Hematopoietic multipotent progenitor cell treated with erythropoietin and hydrocortisone succinate and interleukin-3 and kit ligand, for 17 days (in vitro differentiated cells): ENCODE measurements at regions not wholly inside any gene's neighbourhood (a gene's known extent, or its start where the extent isn't known, plus 50 kb on each side); places are given as distances from the start of the nearest gene placed in this dataset.
"Not testable (repeated sequence)": the region's sequence is repeated elsewhere in the genome, so short reads cannot be mapped to it uniquely, and the experiment has no call there.

Experiments used
- DNase-seq: peaks from one replicate; pipeline ENCODE4 v3.0.0-alpha.2; 2015; ENCODE audit warnings: low spot score

DNA sequence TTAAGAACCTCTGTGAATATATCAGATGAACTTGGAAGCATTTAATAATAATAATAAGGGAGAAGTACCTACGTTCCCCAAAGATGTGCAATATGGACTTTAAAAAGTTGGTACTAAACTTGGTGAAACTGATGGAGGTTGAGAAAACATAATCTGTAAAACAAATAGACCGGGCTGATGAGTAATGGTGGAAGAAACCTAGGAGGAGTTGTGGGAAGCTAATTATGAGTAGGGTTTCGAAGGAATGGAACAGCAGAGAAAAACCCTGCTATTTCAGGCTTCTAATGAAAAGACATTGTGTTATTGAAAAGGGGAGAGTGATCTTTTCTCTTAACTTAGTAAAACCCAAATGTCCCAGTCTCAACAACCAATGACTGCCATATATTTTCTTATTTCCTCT, 229.3 kb downstream of the PCSK1 start:
- no peak for DNase-seq

DNA sequence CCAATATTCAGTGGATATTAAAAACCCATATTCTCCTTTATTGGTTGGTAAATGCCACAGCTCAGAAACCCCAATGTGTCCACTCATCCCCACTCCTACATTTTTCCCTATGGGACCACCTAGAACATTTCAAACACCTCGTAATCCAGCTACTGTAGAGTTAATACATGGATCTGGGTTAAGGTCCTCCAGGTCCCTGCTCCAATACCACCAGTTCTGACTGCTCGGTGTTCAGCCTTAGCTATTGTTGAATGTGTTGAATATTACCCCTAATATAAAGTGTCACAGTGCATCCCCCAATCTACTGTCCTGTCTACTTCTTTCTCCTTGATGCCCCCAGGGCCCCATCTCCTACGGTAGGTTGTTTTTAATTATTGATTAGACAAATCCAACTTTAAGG, 231.5 kb downstream of the PCSK1 start:
- DNase-seq = no peak

GRCh38 chr5:96200641-96201040, 232.4 kb downstream of the PCSK1 start:
- no peak for DNase-seq

DNA sequence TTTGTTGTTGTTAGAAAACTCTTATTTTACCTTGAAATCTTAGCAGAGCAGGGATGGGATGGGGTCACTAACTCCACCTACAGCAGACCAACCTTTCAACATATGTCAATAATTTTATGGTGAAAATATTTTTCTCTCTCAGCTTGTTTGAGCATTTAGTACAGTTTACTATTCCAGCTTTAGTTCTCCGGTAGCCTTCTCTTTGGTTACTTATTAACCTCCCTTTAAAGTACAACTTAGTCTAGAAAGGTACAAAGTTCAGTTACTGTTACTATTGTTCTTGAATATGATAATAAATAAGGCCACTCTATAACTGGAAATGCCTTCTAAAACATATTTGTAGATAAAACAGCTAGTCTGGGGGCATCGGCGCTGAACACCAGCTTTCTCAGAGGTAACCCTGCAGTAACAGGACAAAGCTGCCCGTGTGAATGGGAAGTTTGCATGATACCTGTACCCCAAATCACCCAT, 233.3 kb downstream of the PCSK1 start:
- no peak for DNase-seq

DNA sequence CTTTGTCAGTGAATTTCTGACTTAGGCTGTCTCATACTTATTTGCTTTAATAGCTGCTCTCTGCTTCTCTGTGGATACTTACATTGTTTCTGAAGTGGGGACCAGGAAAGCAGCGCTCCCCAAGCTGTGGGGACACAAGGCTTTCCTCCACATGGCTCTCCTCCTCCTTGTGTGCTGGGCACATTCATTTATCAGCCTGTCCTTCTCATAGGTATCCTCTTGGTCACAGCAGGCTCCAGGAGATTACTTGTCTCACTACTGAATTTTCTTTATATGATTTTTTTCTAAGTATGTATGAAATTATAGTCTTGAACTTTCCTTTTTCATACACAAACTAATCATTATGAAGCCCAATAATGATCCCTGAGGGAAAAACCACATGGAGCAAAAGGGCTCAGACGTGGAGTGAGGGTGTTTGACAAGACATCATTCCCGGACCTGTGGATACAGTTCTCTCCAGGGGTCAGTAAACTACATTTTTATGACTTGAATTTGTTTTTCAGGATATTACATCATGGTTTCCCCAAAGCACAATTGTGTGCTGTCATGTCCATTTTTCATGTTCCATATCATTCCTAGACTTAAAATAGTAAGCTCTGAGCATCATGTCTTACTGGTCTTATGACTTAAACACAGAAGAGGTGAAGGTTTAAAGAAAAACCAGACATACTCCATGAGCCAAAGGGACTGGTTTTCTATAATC, 234.5 kb downstream of the PCSK1 start:
- no peak for DNase-seq

GRCh38 chr5:96197767-96198166, 235.3 kb downstream of the PCSK1 start:
- DNase-seq = not testable (repeated sequence)

DNA sequence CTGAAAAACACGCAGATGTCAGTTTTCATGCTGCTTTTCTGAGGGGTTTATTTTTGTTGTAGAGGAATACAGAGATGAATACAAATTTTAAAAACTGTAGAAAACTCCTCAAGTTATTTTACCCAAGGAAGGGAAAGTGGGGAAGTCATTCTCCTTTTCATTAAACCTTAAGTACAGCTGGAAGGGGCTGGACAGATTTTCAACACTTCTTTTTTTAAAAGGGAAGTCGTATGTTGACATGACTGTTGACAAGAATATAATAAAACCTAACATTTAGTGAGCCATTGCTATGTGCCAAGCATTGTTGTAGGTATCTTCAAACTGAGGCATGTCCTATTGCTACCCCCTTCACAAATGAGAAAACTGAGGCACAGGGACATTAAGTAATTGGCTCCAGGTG, 235.7 kb upstream of the ELL2 start:
- DNase-seq = no peak

DNA sequence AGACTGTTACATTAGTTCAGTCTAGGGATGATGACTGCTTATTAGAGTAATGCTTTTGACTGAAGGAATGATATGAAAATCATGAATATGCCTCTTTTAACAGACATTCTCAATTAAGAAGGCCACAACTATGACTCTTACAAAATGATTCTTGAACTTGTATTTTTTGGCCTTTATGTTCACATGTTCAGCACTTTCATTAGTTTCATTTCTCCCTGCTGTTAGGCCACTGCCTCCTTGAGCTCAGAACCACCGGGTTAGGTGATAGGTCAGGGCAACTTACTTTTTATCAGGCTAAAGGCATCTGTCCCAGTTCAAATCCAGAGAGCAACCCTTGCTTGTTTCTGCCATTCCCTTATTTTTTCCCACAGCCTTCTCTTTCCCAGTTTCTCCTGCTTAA, 235.2 kb upstream of the ELL2 start:
- no peak for DNase-seq

DNA sequence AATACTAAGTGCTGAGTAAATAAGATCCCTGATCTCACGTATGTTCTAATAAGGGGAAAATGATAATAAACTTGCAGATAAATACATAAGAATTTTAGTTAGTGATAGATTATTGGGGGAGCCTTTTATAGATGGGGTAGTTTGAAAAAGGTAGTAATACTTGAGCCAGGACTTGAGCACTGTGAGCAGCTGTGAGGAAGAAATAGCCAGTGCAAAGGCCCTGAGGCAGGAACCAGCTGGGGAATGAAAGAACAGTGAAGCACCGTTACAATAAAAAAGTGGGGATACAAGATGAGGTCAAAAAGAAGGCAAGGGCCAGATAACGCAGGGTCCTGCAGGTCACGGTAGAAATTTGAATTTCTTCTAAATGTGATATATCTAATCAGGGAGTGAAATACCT, 234.8 kb upstream of the ELL2 start:
- DNase-seq = no peak

- DNase-seq = no peak
Observed at GRCh38 chr5:96195123-96195522, 233.5 kb upstream of the ELL2 start.

GRCh38 chr5:96194593-96194992, 232.9 kb upstream of the ELL2 start:
- DNase-seq = no peak

- no peak for DNase-seq
Observed at GRCh38 chr5:96193946-96194345, 232.3 kb upstream of the ELL2 start.

DNA sequence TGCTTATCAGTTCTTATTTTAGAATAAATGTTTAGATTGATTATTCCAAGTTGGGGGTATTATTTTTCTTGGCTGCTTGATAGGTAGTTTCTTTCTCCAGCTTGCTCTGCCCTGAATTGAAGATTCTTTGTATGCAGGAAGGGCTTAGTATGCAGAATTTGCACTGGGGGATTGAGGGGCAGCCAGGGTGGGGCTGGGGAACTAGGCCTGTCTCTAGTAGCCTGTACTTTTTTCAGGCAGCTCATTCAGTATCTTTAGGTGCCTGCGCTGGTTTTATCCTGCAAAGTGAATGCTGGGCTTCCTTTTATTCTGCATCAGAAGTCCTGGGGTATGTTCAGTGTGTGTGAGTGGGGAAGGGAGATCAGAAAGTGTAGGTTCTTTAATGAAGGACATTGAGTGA, 228.3 kb upstream of the ELL2 start:
- DNase-seq = no peak

- no peak for DNase-seq
Observed at GRCh38 chr5:96189028-96189826, 227.6 kb upstream of the ELL2 start.

DNA sequence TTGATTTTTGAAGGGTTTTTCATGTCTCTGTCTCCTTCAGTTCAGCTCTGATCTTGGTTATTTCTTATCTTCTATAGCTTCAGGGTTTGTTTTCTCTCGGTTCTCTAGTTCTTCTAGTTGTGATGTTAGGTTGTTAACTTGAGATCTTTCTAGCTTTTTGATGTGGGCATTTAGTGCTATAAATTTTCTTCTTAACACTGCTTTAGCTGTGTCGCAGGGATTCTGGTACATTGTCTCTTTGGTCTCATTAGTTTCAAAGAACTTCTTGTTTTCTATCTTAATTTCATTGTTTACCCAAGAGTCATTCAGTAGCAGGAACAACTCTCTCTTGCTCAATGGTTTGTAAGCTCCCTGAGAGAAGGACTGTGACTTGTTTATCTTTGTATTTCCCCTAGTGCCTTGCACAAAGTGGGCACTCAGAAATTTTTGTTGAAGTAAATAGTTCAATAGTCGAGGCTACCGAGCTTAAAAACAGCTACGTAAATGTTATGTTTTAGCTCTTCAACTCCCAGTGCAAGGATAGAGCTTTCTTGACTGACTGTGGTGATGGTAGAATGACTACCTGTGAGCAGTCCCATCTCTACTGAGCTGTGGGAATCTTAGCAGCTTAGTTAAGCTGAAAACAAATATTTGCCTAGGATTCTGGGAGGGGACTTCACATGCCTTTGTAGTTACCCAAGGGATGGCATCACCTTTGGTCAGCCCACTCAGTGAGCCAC, 225.8 kb upstream of the ELL2 start:
- DNase-seq = no peak

DNA sequence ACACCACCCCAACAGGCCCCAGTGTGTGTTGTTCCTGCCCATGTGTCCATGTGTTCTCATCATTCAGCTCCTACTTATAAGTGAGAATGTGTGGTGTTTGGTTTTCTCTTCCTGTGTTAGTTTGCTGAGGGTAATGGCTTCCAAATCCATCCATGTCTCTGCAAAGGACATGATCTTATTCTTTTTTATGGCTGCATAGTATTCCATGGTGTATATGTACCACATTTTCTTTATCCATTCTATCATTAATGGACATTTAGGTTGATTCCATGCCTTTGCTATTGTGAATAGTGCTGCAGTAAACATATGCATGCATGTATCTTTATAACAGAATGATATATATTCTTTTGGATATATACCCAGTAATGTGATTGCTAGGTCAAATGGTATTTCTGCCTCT, 222.9 kb upstream of the ELL2 start:
- DNase-seq = not testable (repeated sequence)

- no peak for DNase-seq
Observed at GRCh38 chr5:96180684-96181435, 219.2 kb upstream of the ELL2 start.

DNA sequence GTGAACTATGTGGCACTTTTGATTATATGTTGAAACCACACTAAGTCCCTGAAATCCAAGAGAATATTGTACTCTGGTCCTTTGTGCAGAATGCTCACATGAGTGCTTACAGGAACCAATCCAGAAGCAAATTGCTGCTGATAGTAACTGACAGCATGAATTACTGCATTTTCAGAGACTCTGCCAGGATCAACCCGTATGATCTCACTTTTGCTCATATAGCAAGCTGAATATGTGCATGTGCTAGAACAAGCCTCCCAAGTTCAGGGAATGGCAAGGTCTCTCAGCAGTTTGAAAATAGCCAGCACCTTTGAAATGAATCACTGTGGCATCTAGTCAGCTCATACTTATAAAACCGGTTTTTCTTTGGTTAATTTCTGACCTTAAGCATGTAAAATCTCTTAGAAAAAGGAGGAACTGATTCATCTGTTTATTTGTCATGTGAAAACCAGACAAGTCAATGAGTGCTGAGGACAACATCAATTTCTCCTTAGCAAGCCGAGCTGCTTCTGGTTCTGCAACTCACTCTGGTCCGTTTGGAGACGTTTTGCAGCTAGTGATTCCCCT, 215.7 kb upstream of the ELL2 start:
- DNase-seq = no peak

GRCh38 chr5:96176022-96176421, 214.4 kb upstream of the ELL2 start:
- no peak for DNase-seq

- DNase-seq = no peak
Observed at GRCh38 chr5:96175090-96175489, 213.4 kb upstream of the ELL2 start.

DNA sequence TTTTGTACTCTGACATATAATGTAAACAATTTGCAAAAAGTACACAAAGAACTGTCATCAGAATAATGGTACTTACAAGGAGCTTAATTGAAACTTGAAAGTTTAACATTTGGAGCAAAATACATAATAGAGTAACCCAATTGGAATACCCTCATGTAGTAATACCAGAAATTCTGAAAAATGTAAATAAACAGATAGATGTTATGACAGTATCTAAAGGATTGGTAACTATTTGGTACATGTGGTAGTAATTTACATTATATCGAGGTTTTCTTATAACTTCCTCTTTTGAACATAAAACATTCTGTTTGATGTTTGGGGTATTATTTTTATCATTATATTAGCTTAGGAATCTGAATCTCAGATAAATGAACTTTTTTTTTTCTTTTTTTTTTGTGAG, 211.7 kb upstream of the ELL2 start:
- DNase-seq = no peak

DNA sequence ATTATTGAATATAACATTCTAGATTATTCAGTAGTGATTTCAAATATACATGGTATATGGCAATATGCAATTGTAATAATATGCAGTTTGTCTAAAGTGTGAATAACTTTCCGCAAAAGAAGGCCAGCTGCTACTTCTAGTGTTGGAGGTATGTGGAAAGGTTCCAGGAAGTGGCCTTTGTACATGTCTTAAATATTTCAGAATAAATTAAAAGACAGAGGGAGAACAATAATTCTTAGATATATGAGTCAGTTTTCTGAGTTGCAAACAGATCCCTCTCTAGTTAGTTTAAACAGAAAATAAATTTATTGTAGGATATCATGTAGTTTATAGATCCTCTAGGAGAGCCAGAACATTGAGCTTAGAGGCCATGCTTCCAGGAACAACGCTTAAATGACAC, 210.8 kb upstream of the ELL2 start:
- DNase-seq = no peak
